ENCODE measurements at regions not wholly inside any gene's neighbourhood (a gene's known extent, or its start where the extent isn't known, plus 50 kb on each side); places are given as distances from the start of the nearest gene placed in this dataset.

- TF ChIP-seq AFF4 (CRISPR knock-in tag; IDR thresholded peaks at IDR 0.05) = no peak
- TF ChIP-seq ZNF12 (CRISPR knock-in tag; IDR thresholded peaks at IDR 0.05) = no peak
- no peak for TF ChIP-seq KLF6 (CRISPR knock-in tag; IDR thresholded peaks at IDR 0.05; ENCODE audit: borderline replicate concordance)
- TF ChIP-seq ZNF175 (CRISPR knock-in tag; IDR thresholded peaks at IDR 0.05; ENCODE audit: low read depth) = no peak
- no peak for TF ChIP-seq ZNF644 (tag; IDR thresholded peaks at IDR 0.05; ENCODE audit: low read depth)
- no peak for TF ChIP-seq MNT (conservative IDR thresholded peaks at IDR 0.05)
- TF ChIP-seq NR2C1 (IDR thresholded peaks at IDR 0.05) = peak; percentile 28; the same call in 1 of the 2 replicates
- no peak for TF ChIP-seq NR2C1 (tag; IDR thresholded peaks at IDR 0.05)
- no peak for TF ChIP-seq CBX1 (IDR thresholded peaks at IDR 0.05; ENCODE audit: low read depth)
- TF ChIP-seq FOSL1 (tag; conservative IDR thresholded peaks at IDR 0.05) = no peak
- no peak for TF ChIP-seq ZNF740 (CRISPR knock-in tag; IDR thresholded peaks at IDR 0.05)
- no peak for TF ChIP-seq ZNF740 (tag; IDR thresholded peaks at IDR 0.05)
- TF ChIP-seq CBX2 (IDR thresholded peaks at IDR 0.05; ENCODE audit: insufficient read depth, low read length, poor library complexity, severe bottlenecking) = no peak
- TF ChIP-seq MLLT1 (IDR thresholded peaks at IDR 0.05) = peak; percentile 39 to 53; a peak in 2 of 4 replicates
- no peak for TF ChIP-seq BCOR (IDR thresholded peaks at IDR 0.05)
- no peak for TF ChIP-seq PURB (CRISPR knock-in tag; IDR thresholded peaks at IDR 0.05; ENCODE audit: low read depth)
- no peak for TF ChIP-seq EP300 (IDR thresholded peaks at IDR 0.05; ENCODE audit: low read length)
- TF ChIP-seq PBX2 (CRISPR knock-in tag; IDR thresholded peaks at IDR 0.05; ENCODE audit: low read depth) = no peak
- TF ChIP-seq PBX2 (tag; conservative IDR thresholded peaks at IDR 0.05; ENCODE audit: low read depth) = peak; percentile 45; the same call in 1 of the 2 replicates
Measured at GRCh38 chr1:19557609-19558051, 72.3 kb upstream of the CAPZB start (continued).
